SJSA1 (cell line): ENCODE measurements at regions not wholly inside any gene's neighbourhood (a gene's known extent, or its start where the extent isn't known, plus 50 kb on each side); places are given as distances from the start of the nearest gene placed in this dataset.

ENCODE experiments used
- DNase-seq, 2 experiments: peaks; one replicate each; pipeline ENCODE4 v3.0.0-alpha.2; 2015 to 2020; ENCODE audit warnings: low spot score in 2 of 2, low read depth in 1 of 2
- H3K27ac ChIP-seq: fragments of 250-450 bp; sonication (Bioruptor Pico); 2 replicates; pipeline ENCODE4 v1.5.1; 2020; ENCODE audit warnings: mild to moderate bottlenecking, moderate library complexity
- H3K27me3 ChIP-seq: fragments of 250-450 bp; sonication (Bioruptor Pico); replicated peaks from 2 replicates; pipeline ENCODE4 v1.5.1; 2020; ENCODE audit warnings: mild to moderate bottlenecking, moderate library complexity
- H3K36me3 ChIP-seq: fragments of 250-450 bp; sonication (Bioruptor Pico); 2 replicates; pipeline ENCODE4 v1.5.1; 2020; ENCODE audit warnings: mild to moderate bottlenecking
- H3K4me1 ChIP-seq: fragments of 250-450 bp; sonication (Bioruptor Pico); replicated peaks from 2 replicates; pipeline ENCODE4 v1.6.1; 2021; ENCODE audit warnings: mild to moderate bottlenecking
- H3K4me3 ChIP-seq: fragments of 250-450 bp; sonication (Bioruptor Pico); 2 replicates; pipeline ENCODE4 v1.5.1; 2020; ENCODE audit warnings: mild to moderate bottlenecking
- H3K9me3 ChIP-seq: fragments of 250-450 bp; sonication (Bioruptor Pico); replicated peaks from 2 replicates; pipeline ENCODE4 v1.5.1; 2020; ENCODE audit warnings: mild to moderate bottlenecking

- H3K27me3 ChIP-seq: no peaks in the 10 kb centered on the region
Measured at GRCh38 chr11:69563306-69563705, 77.7 kb upstream of the CCND1 start.

GRCh38 chr11:69563946-69564775 lies 76.8 kb upstream of the CCND1 start:
- no peak overlapping the region for H3K4me3 ChIP-seq
- DNase-seq: peak; percentile 44 to 58

More at GRCh38 chr11:69563306-69563705, 77.7 kb upstream of the CCND1 start:
- no peak overlapping the region for H3K27ac ChIP-seq
- no peaks in the 10 kb centered on the region for H3K36me3 ChIP-seq
- no peak for DNase-seq
- H3K9me3 ChIP-seq: peaks cover 11% of the 10 kb centered on the region
- H3K4me3 ChIP-seq: no peak overlapping the region
- H3K4me1 ChIP-seq: peaks cover 21% of the 10 kb centered on the region

GRCh38 chr11:69566001-69566400 lies 75.0 kb upstream of the CCND1 start:
- Histone ChIP-seq H3K9me3 (peaks cover 6% of the 10 kb centered on the region), H3K4me3 (no peak overlapping the region), H3K27ac (no peak overlapping the region), H3K27me3 (no peaks in the 10 kb centered on the region), H3K36me3 (no peaks in the 10 kb centered on the region), H3K4me1 (peaks cover 23% of the 10 kb centered on the region)
- DNase-seq: no peak

More at GRCh38 chr11:69563946-69564775, 76.8 kb upstream of the CCND1 start:
- H3K27ac ChIP-seq: no peak overlapping the region
- no peaks in the 10 kb centered on the region for H3K36me3 ChIP-seq
- peaks cover 23% of the 10 kb centered on the region for H3K4me1 ChIP-seq
- peaks cover 11% of the 10 kb centered on the region for H3K9me3 ChIP-seq
- H3K27me3 ChIP-seq: no peaks in the 10 kb centered on the region

- peak; percentile 61 to 75 for DNase-seq
Measured at GRCh38 chr11:69567951-69568808, 72.8 kb upstream of the CCND1 start.

GRCh38 chr11:69568809-69569097 lies 72.2 kb upstream of the CCND1 start:
- Histone ChIP-seq H3K4me3 (no peak overlapping the region), H3K9me3 (no peaks in the 10 kb centered on the region; the same call in 1 of the 2 replicates), H3K4me1 (peaks cover 23% of the 10 kb centered on the region), H3K27ac (no peak overlapping the region), H3K36me3 (no peaks in the 10 kb centered on the region), H3K27me3 (no peaks in the 10 kb centered on the region)
- no peak for DNase-seq

More at GRCh38 chr11:69567951-69568808, 72.8 kb upstream of the CCND1 start:
- no peaks in the 10 kb centered on the region for H3K27me3 ChIP-seq
- no peak overlapping the region for H3K4me3 ChIP-seq
- H3K9me3 ChIP-seq: no peaks in the 10 kb centered on the region; the same call in 1 of the 2 replicates
- no peaks in the 10 kb centered on the region for H3K36me3 ChIP-seq
- H3K4me1 ChIP-seq: peaks cover 23% of the 10 kb centered on the region
- H3K27ac ChIP-seq: 0 out of 2 replicates have a peak overlapping the region, but pooled peaks have one; percentile 22

GRCh38 chr11:69569306-69570200 lies 71.4 kb upstream of the CCND1 start:
- peak in 1 of 2 experiments; percentile 52 for DNase-seq
- H3K27me3 ChIP-seq: no peaks in the 10 kb centered on the region
- H3K9me3 ChIP-seq: no peaks in the 10 kb centered on the region; the same call in 1 of the 2 replicates
- H3K36me3 ChIP-seq: no peaks in the 10 kb centered on the region
- no peak overlapping the region for H3K27ac ChIP-seq
- no peak overlapping the region for H3K4me3 ChIP-seq
- H3K4me1 ChIP-seq: peaks cover 16% of the 10 kb centered on the region

- DNase-seq: peak in 1 of 2 experiments; percentile 57
- Histone ChIP-seq H3K4me3 (no peak overlapping the region), H3K4me1 (peaks cover 11% of the 10 kb centered on the region), H3K36me3 (no peaks in the 10 kb centered on the region), H3K27me3 (no peaks in the 10 kb centered on the region), H3K9me3 (no peaks in the 10 kb centered on the region), H3K27ac (no peak overlapping the region)
Measured at GRCh38 chr11:69572233-69572860, 68.6 kb upstream of the CCND1 start.

GRCh38 chr11:69572861-69573260 lies 68.1 kb upstream of the CCND1 start:
- Histone ChIP-seq H3K9me3 (no peaks in the 10 kb centered on the region), H3K36me3 (no peaks in the 10 kb centered on the region), H3K4me3 (no peak overlapping the region), H3K4me1 (peaks cover 6% of the 10 kb centered on the region), H3K27me3 (no peaks in the 10 kb centered on the region), H3K27ac (no peak overlapping the region)
- DNase-seq: peak in 1 of 2 experiments; percentile 54

GRCh38 chr11:69573761-69574607 lies 67.0 kb upstream of the CCND1 start:
- DNase-seq: peak in 1 of 2 experiments; percentile 49
- no peaks in the 10 kb centered on the region for H3K4me1 ChIP-seq
- H3K9me3 ChIP-seq: no peaks in the 10 kb centered on the region
- no peaks in the 10 kb centered on the region for H3K36me3 ChIP-seq
- no peak overlapping the region for H3K4me3 ChIP-seq
- no peak overlapping the region for H3K27ac ChIP-seq
- H3K27me3 ChIP-seq: no peaks in the 10 kb centered on the region; the same call in 1 of the 2 replicates

GRCh38 chr11:69574608-69575255 lies 66.2 kb upstream of the CCND1 start:
- no peaks in the 10 kb centered on the region for H3K9me3 ChIP-seq
- H3K4me3 ChIP-seq: no peak overlapping the region
- no peak overlapping the region for H3K27ac ChIP-seq
- H3K4me1 ChIP-seq: no peaks in the 10 kb centered on the region
- H3K27me3 ChIP-seq: peaks cover 4% of the 10 kb centered on the region; the same call in 1 of the 2 replicates
- DNase-seq: peak in 1 of 2 experiments; percentile 53
- H3K36me3 ChIP-seq: no peaks in the 10 kb centered on the region

- H3K4me3 ChIP-seq: no peak overlapping the region
- no peaks in the 10 kb centered on the region for H3K4me1 ChIP-seq
- no peaks in the 10 kb centered on the region for H3K9me3 ChIP-seq
- H3K36me3 ChIP-seq: no peaks in the 10 kb centered on the region
- DNase-seq: peak in 1 of 2 experiments; percentile 50
- H3K27me3 ChIP-seq: peaks cover 4% of the 10 kb centered on the region; the same call in 1 of the 2 replicates
- H3K27ac ChIP-seq: no peak overlapping the region
Measured at GRCh38 chr11:69575296-69576068, 65.5 kb upstream of the CCND1 start.
